ENCODE measurements at regions not wholly inside any gene's neighbourhood (a gene's known extent, or its start where the extent isn't known, plus 50 kb on each side); places are given as distances from the start of the nearest gene placed in this dataset.

DNA sequence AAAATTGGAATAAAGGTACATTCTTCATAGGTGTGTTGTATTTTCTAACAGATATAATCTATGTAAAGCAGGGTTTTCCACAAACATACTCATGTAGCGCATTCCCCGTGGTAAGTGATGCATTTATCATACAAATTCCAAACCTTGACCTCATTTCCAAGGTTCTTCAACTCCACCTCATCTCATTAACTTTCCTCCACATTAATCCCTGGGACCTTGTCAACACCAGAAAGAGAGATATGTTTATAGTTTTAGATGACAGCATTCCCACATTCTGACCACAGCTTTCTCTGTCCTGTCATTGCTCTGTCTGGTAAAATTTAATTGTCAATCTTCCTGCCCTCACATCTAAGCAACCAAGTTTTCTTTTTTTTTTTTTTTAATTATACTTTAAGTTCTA lies 415.1 kb downstream of the TMEM161B start:
- no peak for DNase-seq

DNA sequence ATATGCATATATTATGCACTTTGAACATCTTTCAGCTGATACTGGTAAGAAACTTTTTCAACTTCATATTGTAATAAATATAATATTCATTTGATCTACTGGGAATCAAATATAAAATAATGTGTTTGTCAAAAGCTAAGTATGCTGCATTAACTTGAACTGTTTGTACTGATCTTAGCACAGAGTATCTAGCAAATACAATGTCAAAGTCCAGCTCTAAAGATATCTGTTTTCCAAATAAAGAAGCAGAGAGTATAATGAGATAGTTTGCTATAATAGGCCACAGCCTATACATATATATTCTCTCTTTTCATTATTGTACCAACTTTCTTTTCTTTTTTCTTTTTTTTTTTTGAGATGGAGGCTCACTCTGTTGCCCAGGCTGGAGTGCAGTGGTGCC lies 417.0 kb downstream of the TMEM161B start:
- DNase-seq: no peak

DNA sequence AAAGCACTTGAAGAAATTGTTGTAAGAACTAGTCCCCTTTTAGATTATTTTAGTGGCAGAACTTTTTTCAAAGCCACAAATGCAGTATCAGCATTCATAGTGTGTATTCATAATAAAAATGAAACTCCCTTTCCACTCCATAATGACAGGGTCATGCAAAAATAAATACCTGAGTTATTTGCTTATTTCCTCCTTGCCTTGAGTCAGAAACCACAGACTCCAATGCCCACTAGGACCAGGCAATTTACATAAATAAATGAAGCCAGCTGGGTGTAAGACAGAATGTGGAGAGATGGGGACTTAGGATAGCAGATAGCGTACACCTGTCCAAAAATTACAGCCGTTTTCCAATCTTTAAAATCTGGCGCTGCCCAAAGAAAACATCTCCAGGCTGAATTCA lies 417.8 kb downstream of the TMEM161B start:
- no peak for DNase-seq

DNA sequence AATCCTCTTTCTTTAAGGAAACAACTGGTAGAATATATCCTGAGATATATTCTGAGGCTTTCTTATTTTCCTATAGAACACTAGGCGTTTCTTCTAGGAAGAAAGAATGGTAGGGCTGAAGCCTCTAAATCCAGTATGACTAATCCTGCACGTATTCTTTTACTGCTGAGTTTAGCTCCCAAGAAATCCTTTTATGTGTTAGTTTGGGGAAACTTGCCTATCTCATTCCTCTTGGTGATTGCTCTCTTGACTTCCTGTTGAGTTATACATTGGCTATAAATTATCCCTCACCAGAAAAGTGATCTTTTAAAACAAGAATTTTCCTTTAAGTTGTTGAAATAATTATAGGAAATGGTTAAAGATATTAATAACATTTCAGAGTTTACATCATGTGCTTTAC lies 422.9 kb downstream of the TMEM161B start:
- DNase-seq: no peak

DNA sequence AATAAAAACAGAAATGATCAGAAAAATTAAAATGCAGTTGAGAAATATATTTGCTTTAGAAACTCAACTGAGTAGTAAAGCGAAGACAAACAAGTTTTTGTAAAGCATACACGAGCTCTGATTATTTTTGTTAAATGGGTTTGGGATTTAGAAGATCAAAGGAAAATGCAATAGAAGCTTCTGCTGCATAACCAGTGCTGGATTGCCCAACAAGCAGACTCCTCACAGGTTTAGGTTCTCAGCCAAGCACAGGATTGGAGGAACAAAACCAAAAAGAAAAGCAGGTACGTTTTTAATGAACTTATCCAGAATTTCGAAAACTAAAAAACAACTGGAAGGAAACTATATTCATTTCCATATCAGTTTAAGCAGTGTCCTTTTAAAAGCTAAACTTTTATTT lies 423.8 kb downstream of the TMEM161B start:
- DNase-seq: no peak

DNA sequence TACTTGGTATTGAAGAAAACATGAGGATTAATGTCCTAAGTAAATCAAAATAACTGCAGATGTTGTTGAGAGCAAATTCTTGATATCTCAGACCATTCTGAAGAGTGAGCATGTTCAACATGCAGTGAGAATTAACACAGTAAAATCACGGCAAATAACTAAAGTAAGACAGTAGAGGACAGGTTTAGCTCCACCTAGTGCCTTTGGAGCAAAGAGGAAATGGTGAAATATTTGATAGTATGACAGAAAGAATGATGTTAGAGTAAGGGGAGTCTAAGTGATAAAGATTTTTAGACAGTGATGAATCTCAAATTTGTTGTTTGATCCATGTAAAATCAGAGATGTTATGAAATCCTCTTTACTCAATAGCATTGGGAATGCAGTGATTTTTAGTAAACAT lies 424.2 kb downstream of the TMEM161B start:
- no peak for DNase-seq

DNA sequence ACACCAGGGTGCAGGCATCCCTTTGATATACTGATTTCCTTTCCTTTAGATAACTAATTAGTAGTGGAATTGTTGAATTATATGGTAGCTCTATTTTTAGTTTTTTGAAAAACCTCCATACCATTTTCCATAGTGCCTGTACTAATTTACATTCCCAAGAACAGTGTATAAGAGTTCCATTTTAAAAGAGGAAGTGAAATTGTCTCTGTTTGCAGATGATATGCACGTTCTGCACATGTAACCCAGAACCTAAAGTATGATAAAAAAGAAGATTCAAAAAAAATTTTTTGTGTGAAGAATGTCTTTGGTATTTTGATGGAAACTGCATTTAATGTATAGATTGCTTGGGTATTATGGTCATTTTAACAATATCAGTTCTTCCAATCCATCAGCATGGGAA lies 424.0 kb upstream of the CCNH start:
- DNase-seq: no peak

DNA sequence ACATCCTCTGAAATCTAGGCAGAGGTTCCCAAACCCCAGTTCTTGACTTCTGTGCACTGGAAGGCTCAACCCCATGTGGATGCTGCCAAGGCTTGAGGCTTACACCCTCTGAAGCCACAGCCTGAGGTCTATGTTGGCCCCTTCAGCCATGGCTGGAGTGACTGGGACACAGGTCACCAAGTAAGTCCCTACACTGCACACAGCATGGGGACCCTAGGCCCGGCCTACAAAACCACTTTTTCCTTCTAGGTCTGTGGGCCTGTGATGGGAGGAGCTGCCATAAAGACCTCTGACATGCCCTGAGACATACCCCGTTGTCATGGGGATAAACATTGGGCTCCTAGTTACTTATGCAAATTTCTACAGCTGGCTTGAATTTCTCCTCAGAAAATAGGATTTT lies 418.8 kb upstream of the CCNH start:
- DNase-seq: no peak

DNA sequence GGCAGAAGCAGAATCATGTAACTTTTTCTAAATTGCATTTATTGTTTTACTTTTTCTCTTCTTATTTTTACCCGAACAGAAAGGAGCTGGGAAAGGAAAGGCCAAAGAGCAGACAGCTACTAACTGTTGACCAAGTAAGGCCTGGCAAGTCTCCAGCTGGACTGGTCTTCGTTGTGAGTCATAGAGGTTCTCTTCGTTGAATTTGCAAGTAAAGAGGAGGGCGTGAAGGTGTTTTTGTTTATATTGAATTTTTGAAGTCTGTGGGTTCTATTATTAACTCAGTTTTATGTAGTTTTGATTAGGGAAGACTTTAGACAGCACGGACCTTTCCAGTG lies 416.5 kb upstream of the CCNH start:
- DNase-seq: no peak

DNA sequence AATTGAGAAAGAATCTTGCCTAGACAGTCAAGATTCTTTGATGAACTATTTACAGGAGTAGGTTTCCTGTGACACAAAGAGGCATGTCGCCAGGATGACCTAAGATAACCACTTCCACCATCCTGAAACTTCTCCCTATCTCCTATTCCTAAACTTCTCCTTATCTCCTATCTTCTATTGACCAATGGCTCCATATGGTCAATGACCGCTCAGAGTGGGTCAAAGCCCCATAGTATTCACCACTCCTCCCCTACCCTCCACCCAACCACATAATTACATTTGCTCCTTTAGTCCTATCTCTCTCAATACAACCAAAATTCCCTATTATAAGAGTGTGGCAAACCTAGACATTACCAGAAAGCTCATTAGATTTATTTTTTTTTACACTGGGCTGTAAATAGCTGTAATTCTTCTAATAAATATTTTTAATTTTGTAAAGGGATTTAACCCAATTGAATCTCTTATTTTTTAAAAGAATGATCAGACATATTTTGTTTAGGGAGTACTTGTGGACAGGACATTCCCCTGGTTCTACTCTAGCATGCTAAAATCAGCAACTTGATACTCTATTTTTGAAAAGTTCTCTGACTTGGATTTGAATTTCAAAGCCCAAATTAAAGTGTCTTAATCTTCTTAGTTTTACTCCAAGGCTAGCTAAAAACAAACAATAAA lies 416.0 kb upstream of the CCNH start:
- DNase-seq: no peak

DNA sequence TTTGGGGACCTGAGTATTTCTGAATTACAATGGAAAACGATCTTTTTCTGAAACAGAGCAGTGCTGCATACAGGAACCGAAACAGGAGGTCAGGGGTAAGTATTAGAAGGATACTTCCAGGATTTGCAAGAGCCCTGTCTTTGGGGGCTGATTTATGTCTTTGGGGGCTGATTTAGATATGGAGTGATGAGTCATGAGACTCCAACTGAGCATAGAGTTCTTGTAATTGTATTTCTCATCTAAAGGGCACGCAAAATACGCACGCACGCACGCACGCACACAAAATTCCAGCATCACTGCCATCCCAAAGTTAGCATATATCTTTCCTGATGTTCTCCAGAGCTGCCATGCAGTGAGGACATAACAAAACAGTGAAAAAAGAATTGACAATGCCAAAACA lies 414.8 kb upstream of the CCNH start:
- no peak for DNase-seq

DNA sequence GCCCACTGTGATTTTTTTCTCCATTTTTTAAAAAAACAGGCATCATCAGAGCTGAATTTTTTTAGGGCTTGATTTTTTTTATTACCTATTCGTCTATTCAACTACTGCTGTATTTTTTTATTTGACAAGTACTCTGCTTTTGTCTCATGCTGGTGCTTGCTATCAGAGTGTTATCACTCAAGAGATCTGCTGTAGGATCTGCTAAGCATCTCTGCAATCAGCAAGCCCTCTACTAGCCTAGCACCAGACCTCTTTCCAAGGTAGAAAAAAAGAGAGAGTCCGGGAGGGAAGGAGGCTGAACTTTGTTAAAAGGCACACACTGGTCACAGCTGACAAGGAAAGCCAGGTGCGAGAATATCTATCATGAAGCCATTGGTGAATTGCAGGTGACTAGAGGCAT lies 413.8 kb upstream of the CCNH start:
- no peak for DNase-seq

DNA sequence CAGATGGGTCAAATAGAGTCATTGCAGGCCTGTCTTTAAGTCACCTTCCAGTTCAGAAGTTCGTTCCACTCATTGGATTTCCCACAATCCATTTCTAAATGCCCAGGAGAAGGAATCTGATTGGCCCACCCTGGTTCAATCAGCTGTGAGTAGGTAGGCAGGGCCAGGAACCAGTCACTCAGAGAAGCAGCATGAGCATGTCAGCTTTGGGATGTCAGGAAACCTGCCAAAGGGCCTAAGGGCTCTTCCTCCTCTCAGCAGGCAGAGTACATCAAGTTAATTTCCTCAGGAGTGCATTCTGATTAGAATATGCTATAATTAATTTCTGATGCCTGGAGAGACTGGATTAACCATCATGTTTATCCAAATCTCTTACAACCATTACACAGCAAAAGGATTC lies 412.9 kb upstream of the CCNH start:
- DNase-seq: no peak

DNA sequence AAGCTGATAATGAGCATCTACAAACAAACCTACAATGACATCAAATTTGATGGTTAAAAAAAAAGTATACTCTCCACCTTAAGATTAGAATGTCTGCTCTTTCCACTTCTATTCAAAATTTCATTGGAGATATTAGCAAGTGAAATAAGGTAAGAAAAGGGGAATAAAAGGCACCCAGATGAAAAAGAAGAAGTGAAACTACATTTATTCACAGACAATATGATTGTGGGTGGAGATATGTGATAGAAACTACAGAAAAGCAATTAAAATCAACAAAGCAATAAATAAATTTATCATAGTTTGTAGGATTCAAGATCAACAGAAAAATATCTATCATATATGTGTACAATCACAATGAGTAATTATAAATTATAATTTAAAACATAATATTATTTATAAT lies 395.1 kb upstream of the CCNH start:
- DNase-seq: no peak

DNA sequence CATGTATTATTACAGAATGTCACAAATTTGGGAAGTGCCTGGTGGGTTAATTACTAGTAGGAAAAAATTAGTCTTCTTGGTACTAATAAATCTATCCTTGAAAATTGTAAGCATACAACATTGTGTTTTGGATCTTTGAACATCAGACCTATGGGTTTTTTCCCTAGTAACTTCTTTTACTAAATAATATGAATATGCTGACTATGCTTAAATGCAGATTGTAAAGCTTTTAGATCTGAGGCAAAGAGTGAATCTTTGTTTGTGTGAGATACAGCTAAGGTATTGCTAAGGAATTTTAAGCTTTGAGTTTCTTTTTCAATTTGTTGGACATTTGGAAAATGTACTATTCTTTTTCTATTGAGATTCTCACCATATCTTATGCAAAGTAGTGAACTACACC lies 390.6 kb upstream of the CCNH start:
- no peak for DNase-seq

DNA sequence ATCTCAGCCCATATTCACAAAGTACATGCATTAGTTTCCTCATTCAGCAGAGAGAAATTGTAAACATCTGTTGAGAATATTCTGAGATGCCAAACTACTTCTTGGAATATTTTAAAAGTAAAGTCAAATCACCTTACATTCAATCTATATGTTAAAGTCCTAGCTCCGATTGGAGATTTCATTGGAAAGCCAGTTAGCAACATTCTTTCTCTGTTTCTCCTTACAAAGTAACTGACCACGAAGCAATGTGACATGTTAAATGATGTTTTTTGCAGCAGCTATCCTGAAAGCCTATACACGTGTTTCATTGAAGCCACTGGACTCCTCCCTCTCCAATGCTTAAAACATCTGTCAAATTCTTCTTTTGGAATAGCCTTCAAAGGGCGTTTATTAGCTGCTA lies 379.1 kb upstream of the CCNH start:
- DNase-seq: no peak

DNA sequence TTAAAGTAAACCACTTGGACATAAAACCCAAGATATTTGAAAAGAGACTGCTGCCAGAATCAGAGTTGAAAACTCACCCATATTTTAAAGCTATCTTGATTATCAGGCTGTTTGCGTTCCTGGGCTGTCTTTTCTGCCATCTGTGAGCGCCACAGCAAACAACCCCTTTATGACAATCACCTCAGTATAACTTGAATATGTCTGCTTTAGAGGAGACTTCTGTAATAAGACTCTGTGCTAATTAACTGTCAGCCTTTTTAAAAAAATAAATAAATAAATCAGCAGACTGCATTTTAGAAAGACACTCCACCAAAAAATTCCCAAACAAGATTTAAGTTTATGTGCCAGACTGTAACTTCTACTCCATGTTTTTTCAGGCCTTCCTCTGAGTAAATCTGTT lies 375.7 kb upstream of the CCNH start:
- no peak for DNase-seq

DNA sequence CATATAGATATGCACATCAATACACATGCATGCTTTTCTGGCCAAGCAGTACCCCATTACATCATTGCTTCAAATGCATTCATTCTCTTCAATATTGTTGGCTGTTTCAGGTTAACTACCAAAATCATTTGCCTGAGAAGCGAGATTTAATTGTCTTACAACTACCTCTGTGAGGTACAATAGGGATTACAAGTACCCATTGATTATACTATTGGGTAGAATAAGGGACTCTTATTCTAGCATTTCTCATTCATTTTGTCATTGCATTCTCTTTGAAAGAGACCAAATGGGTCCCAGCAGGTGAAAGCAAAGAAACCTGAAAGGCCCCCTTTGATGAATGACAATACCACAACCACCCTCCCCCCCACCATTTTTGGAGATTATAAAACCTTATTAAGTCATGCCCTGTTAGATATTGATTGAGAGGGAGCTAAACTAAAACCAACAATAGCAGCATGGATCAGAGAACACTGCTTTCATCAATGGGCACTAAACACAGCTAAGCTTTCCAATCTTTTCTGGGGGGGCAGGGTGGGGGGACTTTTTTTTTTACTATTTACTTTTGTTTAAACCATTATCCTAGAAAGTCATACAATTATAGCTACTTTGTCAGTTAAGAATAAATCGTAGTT lies 375.0 kb upstream of the CCNH start:
- DNase-seq: no peak

DNA sequence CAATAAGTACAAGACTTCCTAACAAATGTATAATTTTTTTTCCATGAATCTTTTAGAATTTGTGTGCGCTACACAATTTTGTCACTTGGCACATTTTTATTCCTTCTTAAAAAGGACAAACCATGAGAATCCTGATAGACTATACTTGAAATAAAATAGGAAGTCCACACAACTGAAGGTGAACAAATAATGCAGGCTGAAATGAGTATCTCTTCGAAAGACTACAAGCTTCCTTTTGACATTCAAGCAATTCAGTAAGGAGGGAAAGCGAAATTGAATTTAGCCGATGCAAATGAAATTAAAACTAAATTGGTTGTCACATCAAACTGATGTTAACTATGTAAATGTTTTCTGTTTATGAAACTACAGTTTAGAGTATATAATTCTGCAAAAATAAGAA lies 374.4 kb upstream of the CCNH start:
- DNase-seq: no peak

DNA sequence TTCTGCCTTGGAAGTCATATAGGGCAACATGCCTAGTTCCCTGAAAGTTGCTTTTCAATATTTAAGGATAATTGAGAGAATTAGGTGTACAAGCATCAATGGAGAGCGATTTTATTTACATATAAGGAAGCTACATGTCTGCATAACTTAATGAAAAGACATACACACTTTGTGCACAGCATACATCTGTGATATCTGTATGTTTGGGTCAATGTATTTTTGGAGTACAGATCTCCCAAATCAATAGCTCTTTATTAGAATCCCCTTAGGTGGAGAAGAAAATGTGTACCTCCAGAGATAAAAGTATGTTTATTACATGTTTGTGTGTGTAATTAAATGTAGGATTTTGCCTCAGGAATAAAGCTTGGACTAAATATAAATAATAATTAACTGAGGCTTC lies 373.7 kb upstream of the CCNH start:
- no peak for DNase-seq

DNA sequence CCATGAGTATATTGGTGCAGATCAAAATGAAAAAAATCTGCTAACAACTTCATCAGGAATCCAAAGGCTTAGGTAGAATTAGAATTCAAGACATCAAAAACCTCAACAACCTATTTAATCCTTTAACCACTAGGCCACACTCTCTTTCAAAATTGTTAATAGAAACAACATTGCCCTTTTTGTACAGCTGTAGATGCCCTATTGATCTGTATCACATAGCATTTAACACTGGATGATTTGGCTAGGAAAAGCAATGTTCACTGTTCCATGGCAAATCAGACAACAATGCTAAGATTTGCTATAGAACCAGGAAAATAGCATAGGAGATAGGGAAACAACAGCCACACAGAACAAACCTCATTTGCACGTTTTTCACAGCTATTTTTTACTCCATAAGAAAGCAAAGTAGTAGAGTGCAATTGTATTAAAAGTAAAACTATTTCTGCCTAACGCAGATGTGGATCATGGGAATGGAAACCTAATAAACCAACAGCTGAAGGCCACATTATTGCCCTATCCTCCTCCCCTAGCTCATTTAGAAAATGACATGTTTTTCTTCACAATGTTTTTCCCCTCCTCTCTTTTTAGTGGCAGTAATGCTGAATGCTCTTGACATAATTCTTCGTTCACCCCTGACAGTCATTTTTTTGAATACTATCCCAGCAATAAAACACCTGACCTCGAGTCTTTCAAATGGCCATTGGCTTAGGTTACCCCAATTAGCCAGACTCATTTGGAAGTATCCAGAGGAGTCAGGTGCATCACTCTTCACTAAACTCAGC lies 373.0 kb upstream of the CCNH start:
- no peak for DNase-seq

DNA sequence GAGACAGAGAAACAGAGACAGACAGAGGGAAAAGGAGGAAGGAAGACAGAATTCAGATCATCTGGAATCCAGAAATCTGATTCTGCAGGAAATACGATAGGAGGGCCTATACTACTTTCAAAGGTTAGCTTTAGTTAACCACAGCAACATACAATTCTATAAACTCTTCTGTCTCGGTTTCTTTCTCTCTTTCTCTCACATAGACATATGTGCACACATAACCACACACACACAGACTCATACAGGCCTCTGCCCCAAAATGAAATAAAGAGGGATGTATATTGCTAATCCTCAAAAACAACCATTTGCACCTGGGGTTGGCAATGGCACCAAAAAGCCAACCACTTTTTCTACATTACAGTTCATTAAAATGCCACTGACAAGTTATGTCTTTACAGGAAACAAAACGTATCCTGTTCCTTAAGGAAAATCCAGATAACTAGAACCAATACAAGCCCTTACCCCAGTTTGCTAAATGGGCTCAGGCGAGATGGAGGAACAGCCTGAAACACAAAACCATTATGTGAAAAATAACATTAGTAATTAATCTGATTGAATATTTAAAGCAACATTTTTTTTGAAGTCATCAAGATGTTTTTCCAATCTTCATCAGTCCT lies 372.3 kb upstream of the CCNH start:
- no peak for DNase-seq

DNA sequence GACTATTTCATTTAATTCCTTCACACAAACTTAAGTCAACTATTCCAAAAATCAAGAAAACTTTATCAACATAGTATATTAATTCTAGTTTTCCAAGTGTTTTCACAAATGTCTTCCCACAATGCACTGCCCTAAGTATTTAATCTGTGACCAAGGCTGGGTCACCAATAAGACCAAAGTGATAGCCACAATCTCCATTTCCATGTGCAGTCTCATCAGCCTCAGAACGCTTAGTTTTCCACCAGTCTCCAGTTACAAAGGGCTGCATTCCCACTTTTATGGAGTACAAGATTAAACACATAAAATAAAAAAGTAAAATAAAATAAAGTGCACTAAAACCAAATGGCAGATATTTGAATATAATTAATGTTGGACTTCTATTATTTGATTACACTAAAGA lies 371.6 kb upstream of the CCNH start:
- no peak for DNase-seq

DNA sequence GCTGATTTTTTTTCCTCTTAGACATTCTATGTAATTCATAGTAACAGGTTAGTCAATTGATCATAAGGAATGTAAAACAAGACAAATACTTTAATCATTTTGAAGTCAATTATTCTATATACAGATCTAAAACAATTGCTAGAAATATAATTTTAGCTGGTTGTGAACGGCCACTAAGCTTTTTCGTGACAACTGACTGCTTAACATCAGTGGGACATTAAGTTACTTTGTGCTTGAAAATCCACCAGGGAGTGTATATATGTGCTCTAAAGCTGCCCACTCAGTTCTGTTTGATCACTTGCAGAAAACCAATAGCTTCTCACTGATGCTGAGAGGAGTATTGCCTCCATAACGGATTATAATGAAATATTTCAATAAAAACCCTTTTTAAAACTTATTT lies 370.2 kb upstream of the CCNH start:
- no peak for DNase-seq
